GM18505 (cell line): ENCODE measurements at regions not wholly inside any gene's neighbourhood (a gene's known extent, or its start where the extent isn't known, plus 50 kb on each side); places are given as distances from the start of the nearest gene placed in this dataset.
A peak's percentile ranks its signal among the peaks of the same experiment; 100 is the strongest.

Source experiments
- ATAC-seq: cut with Tn5 transposase; IDR thresholded peaks from one replicate; pipeline ENCODE4 v1.9.1; 2021; ENCODE audit not compliant: unreplicated experiment
- POLR2A ChIP-seq: IDR thresholded peaks from 4 replicates; pipeline ENCODE4 v1.6.1; 2011; ENCODE audit warnings: borderline replicate concordance; ENCODE audit not compliant: insufficient read depth, insufficient read length; ENCODE audit errors: extremely low read depth

GRCh38 chr7:115462301-115463015, 540.6 kb downstream of the MDFIC start:
- ATAC-seq, result no peak
- TF ChIP-seq POLR2A, result no peak

GRCh38 chr7:115449689-115450088, 527.8 kb downstream of the MDFIC start:
- TF ChIP-seq POLR2A, result no peak
- ATAC-seq, result no peak

GRCh38 chr7:115447495-115447894, 525.6 kb downstream of the MDFIC start:
- no peak for TF ChIP-seq POLR2A
- no peak for ATAC-seq

DNA sequence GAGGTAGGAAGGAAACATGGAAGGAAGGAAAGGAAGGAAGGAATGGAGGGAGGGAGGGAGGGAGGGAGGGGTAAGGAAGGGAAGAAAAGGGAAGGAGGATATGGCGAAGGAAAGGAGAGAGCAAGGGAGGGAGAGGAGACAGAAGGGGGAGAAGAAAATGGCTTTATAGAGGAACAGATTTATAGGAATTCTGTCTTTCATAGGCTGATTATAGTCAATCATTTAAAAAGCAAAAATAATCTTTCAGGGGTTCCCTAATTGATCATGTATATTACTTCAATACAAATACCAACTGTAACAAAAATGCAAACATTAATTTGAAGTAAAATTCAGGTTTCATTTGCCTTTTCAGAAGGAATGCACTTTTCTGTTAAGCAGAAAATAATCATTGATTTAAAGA, 519.1 kb downstream of the MDFIC start:
- no peak for TF ChIP-seq POLR2A
- no peak for ATAC-seq

DNA sequence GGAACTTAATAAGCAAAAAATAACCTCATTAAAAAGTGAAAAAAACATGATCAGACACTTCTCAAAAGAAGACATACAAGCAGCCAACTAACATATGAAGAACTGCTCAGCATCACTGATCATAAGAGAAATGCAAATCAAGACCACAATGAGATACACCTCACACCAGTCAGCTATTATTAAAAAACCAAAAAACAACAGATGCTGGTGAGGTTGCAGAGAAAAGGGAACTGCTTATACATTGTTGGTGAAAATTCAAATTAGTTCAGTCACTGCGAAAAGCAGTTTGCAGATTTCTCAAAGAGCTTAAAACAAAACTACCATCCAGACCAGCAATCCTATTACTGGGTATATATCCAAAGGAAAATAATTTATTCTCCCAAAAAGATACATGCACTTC, 513.3 kb downstream of the MDFIC start:
- ATAC-seq, result peak; percentile 96
- TF ChIP-seq POLR2A, result no peak

DNA sequence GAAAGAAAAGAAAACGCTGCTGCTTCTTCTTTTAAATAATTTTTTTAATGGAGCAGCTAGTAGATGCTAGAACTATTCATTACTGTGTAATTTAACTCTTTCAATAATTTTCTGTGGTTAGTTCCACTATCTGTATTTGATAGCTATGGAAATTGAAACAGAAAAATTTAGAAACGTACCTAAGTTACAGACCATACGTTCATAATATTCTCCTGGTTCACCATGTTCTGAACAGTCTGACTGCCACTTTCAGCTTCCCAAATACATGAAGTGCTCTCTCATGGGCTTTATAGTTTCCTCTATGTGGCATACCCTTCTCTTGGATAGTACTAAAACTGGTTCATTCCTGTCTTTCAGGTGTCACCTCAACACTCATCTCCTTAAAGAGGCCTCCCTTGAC, 508.0 kb downstream of the MDFIC start:
- no peak for TF ChIP-seq POLR2A
- ATAC-seq, result no peak

- no peak for ATAC-seq
- no peak for TF ChIP-seq POLR2A
These were observed 495.8 kb downstream of the MDFIC start for GRCh38 chr7:115417662-115418061.

DNA sequence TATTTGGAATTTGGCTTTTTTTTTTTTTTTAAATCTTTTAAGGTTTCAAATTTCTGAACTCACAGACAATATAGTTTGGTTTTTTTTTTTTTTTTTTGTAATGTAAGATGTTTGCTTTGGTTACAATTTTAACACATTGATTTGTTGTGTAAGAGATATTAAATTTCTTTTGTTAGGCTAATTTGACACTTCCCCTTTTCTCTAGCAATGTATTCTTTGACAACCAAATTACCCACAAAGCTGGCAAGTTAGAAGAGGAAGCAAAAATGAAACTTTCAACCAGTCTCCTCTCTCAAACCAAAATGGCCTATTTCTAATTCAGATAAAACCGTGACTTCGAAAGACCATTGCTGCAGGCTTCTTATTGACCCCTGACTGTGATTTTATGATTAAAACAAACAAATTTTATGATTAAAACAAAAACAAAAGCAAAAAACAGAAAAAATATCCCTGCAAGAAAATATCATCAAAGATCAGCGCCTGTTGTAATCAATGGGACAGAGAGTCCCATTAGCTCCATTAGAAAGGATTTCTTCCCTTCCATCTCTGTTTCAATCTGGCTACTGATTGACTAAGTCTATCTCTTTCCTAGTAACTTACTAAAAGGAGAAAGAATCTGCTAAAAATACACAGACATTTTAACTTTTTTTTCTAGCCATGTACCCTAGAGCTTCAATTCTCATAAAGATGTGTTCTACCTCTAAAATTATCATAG, 489.2 kb downstream of the MDFIC start:
- TF ChIP-seq POLR2A, result no peak
- peak; percentile 95 for ATAC-seq

- no peak for TF ChIP-seq POLR2A
- no peak for ATAC-seq
These were observed 488.5 kb downstream of the MDFIC start for GRCh38 chr7:115410434-115410820.

DNA sequence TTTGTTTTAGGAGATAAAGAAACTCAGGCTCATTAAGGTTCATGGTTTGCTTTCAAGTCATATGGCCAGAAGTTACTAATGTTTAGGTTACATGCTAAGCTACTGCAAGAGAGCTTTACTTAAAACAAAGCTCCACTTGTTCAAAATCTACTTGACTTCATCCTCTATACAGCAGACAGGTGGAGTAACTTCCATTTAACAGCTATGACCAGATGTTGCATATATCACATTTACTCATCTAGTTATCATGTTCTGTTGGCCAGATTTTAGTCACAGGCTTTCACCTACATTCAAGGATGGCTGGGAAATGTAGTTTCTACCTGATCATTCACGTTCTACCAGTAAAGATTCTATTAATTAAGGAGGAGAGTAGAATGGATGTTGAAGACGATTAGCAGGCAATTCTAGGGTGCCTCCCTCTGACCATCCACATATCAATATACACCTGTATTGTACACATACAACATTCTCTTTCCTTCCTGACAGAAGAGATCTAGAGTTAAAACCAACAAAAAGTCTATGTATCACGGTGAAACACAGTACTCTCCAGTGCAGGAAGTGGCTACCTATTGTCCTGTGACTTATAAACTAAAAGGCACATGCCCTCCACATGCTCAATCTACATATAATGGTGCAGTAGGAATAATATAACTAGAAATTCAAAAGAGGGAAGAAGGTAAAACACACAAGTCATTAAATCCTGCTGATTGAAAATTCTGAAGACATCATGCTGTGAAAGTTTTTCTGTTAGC, 488.0 kb downstream of the MDFIC start:
- ATAC-seq, result no peak
- TF ChIP-seq POLR2A, result no peak

DNA sequence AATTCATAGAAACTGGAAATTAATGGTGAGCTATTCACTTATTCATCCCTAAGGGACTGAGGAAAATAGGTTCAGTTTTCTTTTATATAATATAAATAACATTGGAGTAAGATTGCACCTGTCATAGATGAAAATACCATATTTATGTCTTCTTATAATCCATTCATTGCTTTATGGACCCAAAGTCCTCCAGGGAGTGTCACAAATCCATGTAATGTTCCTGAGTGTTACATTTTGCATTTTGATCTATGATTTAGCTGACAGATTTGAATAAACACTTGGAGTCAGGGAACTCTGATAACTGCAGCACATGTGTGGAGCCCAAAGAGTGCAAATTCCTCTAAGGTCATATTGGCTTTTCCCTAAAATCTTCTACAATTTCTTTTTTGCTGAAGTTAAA, 484.3 kb downstream of the MDFIC start:
- TF ChIP-seq POLR2A, result no peak
- ATAC-seq, result no peak

- no peak for TF ChIP-seq POLR2A
- no peak for ATAC-seq
These were observed 465.2 kb downstream of the MDFIC start for GRCh38 chr7:115387137-115387536.

GRCh38 chr7:115379321-115379720, 457.4 kb downstream of the MDFIC start:
- TF ChIP-seq POLR2A, result no peak
- no peak for ATAC-seq

DNA sequence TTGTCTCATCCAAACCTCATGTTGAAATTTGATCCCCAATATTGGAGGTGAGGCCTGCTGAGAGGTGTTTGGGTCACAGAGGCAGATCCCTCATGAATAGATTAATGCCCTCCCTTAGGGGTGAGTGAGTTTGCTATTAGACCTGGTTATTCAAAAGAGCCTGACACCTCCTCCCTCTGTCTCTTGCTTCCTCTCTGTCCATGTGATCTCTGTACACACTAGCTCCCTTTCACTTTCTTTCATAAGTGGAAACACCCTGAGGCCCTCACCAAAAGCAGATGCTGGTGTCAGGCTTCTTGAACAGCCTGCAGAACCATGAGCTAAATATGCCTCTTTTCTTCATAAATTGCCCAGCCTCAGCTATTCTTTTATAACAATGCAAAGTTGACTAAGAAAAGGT, 447.1 kb downstream of the MDFIC start:
- ATAC-seq, result peak; percentile 78
- no peak for TF ChIP-seq POLR2A
